HEK293T (cell line): ENCODE measurements at regions not wholly inside any gene's neighbourhood (a gene's known extent, or its start where the extent isn't known, plus 50 kb on each side); places are given as distances from the start of the nearest gene placed in this dataset.

Experiments used
- CTCF ChIA-PET: fragments of 350-600 bp; formaldehyde crosslinking; extraction: SDS; loops from one replicate; lab custom pipeline; 2021; ENCODE audit warnings: antibody characterized with exemption, inconsistent platforms; lab: Yijun Ruan, JAX
- POLR2A ChIA-PET: fragments of 350-600 bp; formaldehyde crosslinking; extraction: SDS; loops from one replicate; lab custom pipeline; 2020; ENCODE audit warnings: antibody characterized with exemption, inconsistent platforms; lab: Yijun Ruan, JAX
- DNase-seq: peaks from one replicate; pipeline ENCODE4 v3.0.0; 2012; ENCODE audit warnings: mixed read lengths; ENCODE audit errors: extremely low spot score
- ARNT ChIP-seq: fragments of 450-650 bp; IDR thresholded peaks from 2 replicates; pipeline ENCODE4 v1.6.1; 2017; ENCODE audit warnings: mild to moderate bottlenecking
- BHLHE40 ChIP-seq: fragments of 450-650 bp; IDR thresholded peaks from 2 replicates; pipeline ENCODE4 v1.6.1; 2016; ENCODE audit warnings: mild to moderate bottlenecking, moderate library complexity, borderline replicate concordance
- CTBP1 ChIP-seq: fragments of 450-650 bp; IDR thresholded peaks from 2 replicates; pipeline ENCODE4 v1.6.1; 2016; ENCODE audit warnings: borderline replicate concordance
- ELF4 ChIP-seq: fragments of 450-650 bp; IDR thresholded peaks from 2 replicates; pipeline ENCODE4 v1.6.1; 2017; ENCODE audit warnings: antibody characterized with exemption
- FOXA1 ChIP-seq: fragments of 450-650 bp; IDR thresholded peaks from 2 replicates; pipeline ENCODE4 v1.6.1; 2016; ENCODE audit warnings: mild to moderate bottlenecking
- FOXK2 ChIP-seq: fragments of 450-650 bp; IDR thresholded peaks from 2 replicates; pipeline ENCODE4 v1.6.1; 2016; ENCODE audit warnings: mild to moderate bottlenecking
- FOXM1 ChIP-seq: fragments of 450-650 bp; IDR thresholded peaks from 2 replicates; pipeline ENCODE4 v1.6.1; 2017; ENCODE audit warnings: mild to moderate bottlenecking, borderline replicate concordance
- HDGF ChIP-seq: fragments of 450-650 bp; IDR thresholded peaks from 2 replicates; pipeline ENCODE4 v1.6.1; 2017; ENCODE audit warnings: antibody characterized with exemption, borderline replicate concordance
- L3MBTL2 ChIP-seq: fragments of 450-650 bp; conservative IDR thresholded peaks from 2 replicates; pipeline ENCODE4 v1.6.1; 2016; ENCODE audit warnings: mild to moderate bottlenecking
- LEF1 ChIP-seq: fragments of 450-650 bp; IDR thresholded peaks from 2 replicates; pipeline ENCODE4 v1.6.1; 2017; ENCODE audit warnings: mild to moderate bottlenecking, borderline replicate concordance
- NFRKB ChIP-seq: fragments of 450-650 bp; IDR thresholded peaks from 2 replicates; pipeline ENCODE4 v1.6.1; 2016; ENCODE audit warnings: mild to moderate bottlenecking, moderate library complexity
- SP1 ChIP-seq: fragments of 450-650 bp; IDR thresholded peaks from 2 replicates; pipeline ENCODE4 v1.6.1; 2017
- SUZ12 ChIP-seq: fragments of 450-650 bp; IDR thresholded peaks from 2 replicates; pipeline ENCODE4 v1.6.1; 2016; ENCODE audit warnings: mild to moderate bottlenecking
- TARDBP ChIP-seq: fragments of 450-650 bp; IDR thresholded peaks from 2 replicates; pipeline ENCODE4 v1.6.1; 2016
- ZNF384 ChIP-seq: fragments of 450-650 bp; IDR thresholded peaks from 2 replicates; pipeline ENCODE4 v1.6.1; 2016
- TF ChIP-seq, protein P1 (sequence below): fragments of 450-650 bp; IDR thresholded peaks from 2 replicates; pipeline ENCODE4 v1.6.1; 2016

DNA sequence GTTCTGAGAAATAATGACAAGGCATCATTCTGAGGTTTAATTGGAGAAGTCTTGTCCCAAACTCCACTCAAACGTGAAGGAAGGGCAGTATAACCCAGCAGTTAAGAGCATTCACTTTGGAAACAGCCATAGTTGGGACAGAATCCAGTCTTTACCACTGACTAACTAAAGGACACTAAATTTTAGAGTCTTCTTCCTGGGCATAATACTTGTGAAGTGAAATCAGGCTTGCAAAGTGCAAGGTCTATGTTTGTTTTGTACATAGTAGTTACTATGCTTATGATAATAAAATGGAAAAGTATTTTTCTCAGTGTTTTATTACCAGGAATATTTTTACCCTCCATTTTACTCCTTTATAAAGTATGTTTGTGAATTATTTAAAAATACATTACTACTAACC, 748.2 kb upstream of the ID2 start:
- DNase-seq, result no peak
- CTCF ChIA-PET, result no interaction called here
- POLR2A ChIA-PET, result no interaction called here
- no peak for TF ChIP-seq L3MBTL2

GRCh38 chr2:7934476-7934875, 747.4 kb upstream of the ID2 start:
- ChIA-PET POLR2A (no interaction called here), CTCF (no interaction called here)
- DNase-seq, result no peak
- TF ChIP-seq LEF1 (no peak), FOXA1 (no peak), SP1 (no peak), TARDBP (no peak), FOXK2 (no peak), HDGF (no peak), FOXM1 (no peak), NFRKB (no peak), BHLHE40 (no peak), ARNT (no peak), L3MBTL2 (no peak)
- TF ChIP-seq, protein P1, sequence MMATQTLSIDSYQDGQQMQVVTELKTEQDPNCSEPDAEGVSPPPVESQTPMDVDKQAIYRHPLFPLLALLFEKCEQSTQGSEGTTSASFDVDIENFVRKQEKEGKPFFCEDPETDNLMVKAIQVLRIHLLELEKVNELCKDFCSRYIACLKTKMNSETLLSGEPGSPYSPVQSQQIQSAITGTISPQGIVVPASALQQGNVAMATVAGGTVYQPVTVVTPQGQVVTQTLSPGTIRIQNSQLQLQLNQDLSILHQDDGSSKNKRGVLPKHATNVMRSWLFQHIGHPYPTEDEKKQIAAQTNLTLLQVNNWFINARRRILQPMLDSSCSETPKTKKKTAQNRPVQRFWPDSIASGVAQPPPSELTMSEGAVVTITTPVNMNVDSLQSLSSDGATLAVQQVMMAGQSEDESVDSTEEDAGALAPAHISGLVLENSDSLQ, result no peak

GRCh38 chr2:7937082-7937481, 744.8 kb upstream of the ID2 start:
- TF ChIP-seq BHLHE40 (no peak), HDGF (no peak), NFRKB (no peak), FOXA1 (no peak), FOXM1 (no peak), ELF4 (no peak), ARNT (no peak), CTBP1 (no peak), SP1 (no peak), L3MBTL2 (no peak), LEF1 (no peak), SUZ12 (no peak), TARDBP (no peak)
- TF ChIP-seq, protein P1, result no peak
- POLR2A ChIA-PET, result no interaction called here
- no peak for DNase-seq
- CTCF ChIA-PET, result no interaction called here

DNA sequence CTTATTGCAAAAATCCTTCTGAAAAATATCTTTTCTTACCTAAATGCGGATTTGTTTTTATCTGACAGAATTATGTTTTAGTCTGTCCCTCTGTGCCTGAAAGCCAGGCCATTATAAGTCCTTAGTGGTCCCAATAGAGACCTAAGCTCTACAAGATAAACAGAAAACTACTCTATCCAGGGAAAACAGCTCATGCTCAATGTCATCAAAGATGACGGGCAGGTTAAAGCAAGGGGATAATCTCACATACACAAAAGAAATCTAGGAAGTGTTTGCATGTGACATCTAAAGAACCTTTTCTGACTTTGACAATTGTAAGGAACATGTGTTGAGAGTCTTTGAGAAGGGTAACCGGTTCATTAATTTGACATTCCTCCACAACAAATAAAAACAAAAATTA, 741.1 kb upstream of the ID2 start:
- DNase-seq, result no peak
- ChIA-PET POLR2A (no interaction called here), CTCF (no interaction called here)
- TF ChIP-seq TARDBP (no peak), ZNF384 (no peak), FOXK2 (no peak), SP1 (no peak), CTBP1 (no peak), SUZ12 (no peak), FOXA1 (no peak), ELF4 (no peak), NFRKB (no peak), HDGF (no peak), ARNT (no peak), LEF1 (no peak), L3MBTL2 (no peak), FOXM1 (no peak), BHLHE40 (no peak)
- TF ChIP-seq, protein P1, result no peak

DNA sequence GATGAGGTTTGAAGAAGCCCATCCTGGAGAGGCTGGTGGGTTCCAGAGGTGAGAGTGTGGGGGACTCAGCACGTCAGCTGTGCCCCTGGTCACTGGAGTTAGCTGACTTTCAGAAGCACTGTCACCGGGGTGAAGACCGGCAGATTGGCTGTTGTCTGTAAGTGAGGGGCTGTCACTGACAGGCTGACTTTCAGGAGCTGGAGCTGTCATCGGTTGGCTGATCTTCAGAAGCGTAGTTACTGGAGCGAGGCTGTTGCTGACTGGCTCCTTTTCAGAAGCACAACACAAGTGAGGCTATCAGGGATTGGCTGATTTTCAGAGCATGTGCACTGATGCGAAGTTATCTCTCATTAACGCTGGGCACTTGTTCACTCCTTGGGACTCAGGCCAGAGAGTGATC, 738.4 kb upstream of the ID2 start:
- CTCF ChIA-PET, result no interaction called here

More for the DNA sequence above, 738.4 kb upstream of the ID2 start:
- DNase-seq, result no peak
- TF ChIP-seq FOXM1, result no peak
- no peak for TF ChIP-seq L3MBTL2
- no peak for TF ChIP-seq CTBP1
- TF ChIP-seq SP1, result no peak
- no peak for TF ChIP-seq HDGF
- TF ChIP-seq LEF1, result no peak
- no peak for TF ChIP-seq ZNF384
- no peak for TF ChIP-seq FOXK2
- no peak for TF ChIP-seq ARNT
- no peak for TF ChIP-seq ELF4
- TF ChIP-seq, protein P1, result no peak
- no peak for TF ChIP-seq NFRKB
- no peak for TF ChIP-seq TARDBP
- no peak for TF ChIP-seq BHLHE40
- TF ChIP-seq SUZ12, result no peak
- no peak for TF ChIP-seq FOXA1
- POLR2A ChIA-PET, result no interaction called here
